HUES48 (cell line): ENCODE measurements at regions not wholly inside any gene's neighbourhood (a gene's known extent, or its start where the extent isn't known, plus 50 kb on each side); places are given as distances from the start of the nearest gene placed in this dataset.

Source experiments
- H3K27ac ChIP-seq: one replicate; pipeline ENCODE4 v1.7.0; 2013; ENCODE audit warnings: low read depth, low read length, inconsistent platforms
- H3K27me3 ChIP-seq: 2 replicates; pipeline ENCODE4 v1.6.1; 2013; ENCODE audit warnings: mild to moderate bottlenecking, low read length; ENCODE audit not compliant: control insufficient read depth, insufficient read depth
- H3K36me3 ChIP-seq: 2 replicates; pipeline ENCODE4 v1.6.1; 2013; ENCODE audit warnings: low read length; ENCODE audit not compliant: control insufficient read depth, insufficient read depth
- H3K4me1 ChIP-seq: 2 replicates; pipeline ENCODE4 v1.6.1; 2013; ENCODE audit warnings: mild to moderate bottlenecking, low read length; ENCODE audit not compliant: control insufficient read depth, insufficient read depth
- H3K4me3 ChIP-seq: 2 replicates; pipeline ENCODE4 v1.5.1; 2013; ENCODE audit warnings: mild to moderate bottlenecking, low read depth, low read length
- H3K9ac ChIP-seq: 2 replicates; pipeline ENCODE4 v1.6.1; 2013; ENCODE audit warnings: mild to moderate bottlenecking, low read depth, low read length, moderate library complexity
- H3K9me3 ChIP-seq: 2 replicates; pipeline ENCODE4 v1.6.1; 2013; ENCODE audit warnings: low read length; ENCODE audit not compliant: control insufficient read depth, insufficient read depth

- H3K27me3 ChIP-seq: no peaks in the 10 kb centered on the region
- H3K9ac ChIP-seq: no peak overlapping the region
- H3K4me3 ChIP-seq: no peak overlapping the region
- H3K4me1 ChIP-seq: 0 out of 2 replicates have a peak, but pooled peaks cover 6% of the 10 kb centered on the region
- no peak overlapping the region for H3K27ac ChIP-seq
- no peaks in the 10 kb centered on the region for H3K36me3 ChIP-seq
- H3K9me3 ChIP-seq: no peaks in the 10 kb centered on the region
Observed at GRCh38 chr3:103953796-103954195, 1412.9 kb upstream of the ALCAM start.

GRCh38 chr3:103960819-103961218 is 1405.9 kb upstream of the ALCAM start:
- no peaks in the 10 kb centered on the region for H3K36me3 ChIP-seq
- H3K9me3 ChIP-seq: no peaks in the 10 kb centered on the region
- H3K4me1 ChIP-seq: no peaks in the 10 kb centered on the region
- H3K27ac ChIP-seq: no peak overlapping the region
- H3K4me3 ChIP-seq: no peak overlapping the region
- H3K27me3 ChIP-seq: no peaks in the 10 kb centered on the region
- H3K9ac ChIP-seq: no peak overlapping the region

- H3K4me3 ChIP-seq: no peak overlapping the region
- H3K9me3 ChIP-seq: no peaks in the 10 kb centered on the region
- no peak overlapping the region for H3K27ac ChIP-seq
- no peaks in the 10 kb centered on the region for H3K4me1 ChIP-seq
- H3K27me3 ChIP-seq: no peaks in the 10 kb centered on the region
- no peak overlapping the region for H3K9ac ChIP-seq
- no peaks in the 10 kb centered on the region for H3K36me3 ChIP-seq
Observed at GRCh38 chr3:103963599-103963998, 1403.1 kb upstream of the ALCAM start.

GRCh38 chr3:103965764-103966163 is 1400.9 kb upstream of the ALCAM start:
- no peaks in the 10 kb centered on the region for H3K27me3 ChIP-seq

GRCh38 chr3:103966749-103967148 is 1400.0 kb upstream of the ALCAM start:
- Histone ChIP-seq H3K4me1 (no peaks in the 10 kb centered on the region), H3K4me3 (no peak overlapping the region)

More at GRCh38 chr3:103965764-103966163, 1400.9 kb upstream of the ALCAM start:
- Histone ChIP-seq H3K36me3 (no peaks in the 10 kb centered on the region), H3K9me3 (no peaks in the 10 kb centered on the region), H3K9ac (no peak overlapping the region), H3K4me3 (no peak overlapping the region), H3K27ac (no peak overlapping the region), H3K4me1 (no peaks in the 10 kb centered on the region)

GRCh38 chr3:103968131-103968530 is 1398.6 kb upstream of the ALCAM start:
- H3K27me3 ChIP-seq: no peaks in the 10 kb centered on the region
- H3K4me3 ChIP-seq: no peak overlapping the region
- H3K4me1 ChIP-seq: no peaks in the 10 kb centered on the region
- H3K36me3 ChIP-seq: no peaks in the 10 kb centered on the region
- no peak overlapping the region for H3K9ac ChIP-seq
- H3K9me3 ChIP-seq: no peaks in the 10 kb centered on the region
- no peak overlapping the region for H3K27ac ChIP-seq

More at GRCh38 chr3:103966749-103967148, 1400.0 kb upstream of the ALCAM start:
- no peak overlapping the region for H3K9ac ChIP-seq
- H3K36me3 ChIP-seq: no peaks in the 10 kb centered on the region
- H3K27ac ChIP-seq: no peak overlapping the region
- no peaks in the 10 kb centered on the region for H3K9me3 ChIP-seq
- H3K27me3 ChIP-seq: no peaks in the 10 kb centered on the region

GRCh38 chr3:103968751-103969150 is 1398.0 kb upstream of the ALCAM start:
- no peak overlapping the region for H3K27ac ChIP-seq
- no peaks in the 10 kb centered on the region for H3K27me3 ChIP-seq
- no peak overlapping the region for H3K4me3 ChIP-seq

GRCh38 chr3:103976931-103977339 is 1389.8 kb upstream of the ALCAM start:
- Histone ChIP-seq H3K9me3 (no peaks in the 10 kb centered on the region), H3K36me3 (no peaks in the 10 kb centered on the region), H3K9ac (no peak overlapping the region), H3K4me1 (no peaks in the 10 kb centered on the region), H3K4me3 (no peak overlapping the region), H3K27me3 (no peaks in the 10 kb centered on the region), H3K27ac (no peak overlapping the region)

More at GRCh38 chr3:103968751-103969150, 1398.0 kb upstream of the ALCAM start:
- Histone ChIP-seq H3K9me3 (no peaks in the 10 kb centered on the region), H3K4me1 (no peaks in the 10 kb centered on the region), H3K9ac (no peak overlapping the region), H3K36me3 (no peaks in the 10 kb centered on the region)

GRCh38 chr3:103977417-103977816 is 1389.3 kb upstream of the ALCAM start:
- Histone ChIP-seq H3K4me3 (no peak overlapping the region), H3K9me3 (no peaks in the 10 kb centered on the region)

GRCh38 chr3:103991461-103992115 is 1375.1 kb upstream of the ALCAM start:
- Histone ChIP-seq H3K9ac (no peak overlapping the region), H3K36me3 (no peaks in the 10 kb centered on the region), H3K4me3 (no peak overlapping the region), H3K4me1 (no peaks in the 10 kb centered on the region), H3K27me3 (no peaks in the 10 kb centered on the region), H3K9me3 (no peaks in the 10 kb centered on the region), H3K27ac (no peak overlapping the region)

More at GRCh38 chr3:103977417-103977816, 1389.3 kb upstream of the ALCAM start:
- H3K4me1 ChIP-seq: no peaks in the 10 kb centered on the region
- no peaks in the 10 kb centered on the region for H3K36me3 ChIP-seq
- no peak overlapping the region for H3K9ac ChIP-seq
- H3K27me3 ChIP-seq: no peaks in the 10 kb centered on the region
- H3K27ac ChIP-seq: no peak overlapping the region

GRCh38 chr3:103992469-103992868 is 1374.2 kb upstream of the ALCAM start:
- Histone ChIP-seq H3K4me1 (no peaks in the 10 kb centered on the region), H3K27ac (no peak overlapping the region), H3K27me3 (no peaks in the 10 kb centered on the region), H3K9ac (no peak overlapping the region), H3K4me3 (no peak overlapping the region), H3K36me3 (no peaks in the 10 kb centered on the region), H3K9me3 (no peaks in the 10 kb centered on the region)
